ENCODE measurements at regions not wholly inside any gene's neighbourhood (a gene's known extent, or its start where the extent isn't known, plus 50 kb on each side); places are given as distances from the start of the nearest gene placed in this dataset.

DNA sequence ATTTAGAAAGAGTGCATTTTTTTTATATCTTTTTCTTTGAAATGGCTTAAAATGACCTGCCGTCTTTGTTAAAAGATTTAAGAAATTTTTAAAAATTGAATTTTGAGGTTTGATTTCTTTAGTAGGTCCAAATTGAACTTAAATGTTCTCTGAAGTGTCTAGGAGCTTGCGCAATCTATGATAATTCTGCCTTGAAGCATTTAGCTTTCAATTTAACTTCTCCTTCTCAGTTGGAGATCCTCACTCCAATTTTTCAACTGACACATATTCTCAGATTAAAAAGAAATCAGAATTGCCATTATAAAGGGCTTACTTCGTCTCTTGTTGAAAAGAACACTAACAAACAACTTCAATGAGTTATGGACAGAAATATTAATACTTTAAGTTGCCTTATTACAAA, 273.5 kb downstream of the TMA16 start:
- no peaks in the 10 kb centered on the region for H3K9me3 ChIP-seq
- no peak overlapping the region for H3K4me3 ChIP-seq
- WGBS, 3 donors = 73 to 75% (median 75%) methylated on average over 3 of the region's 3 CpGs
- DNase-seq = no peak
- H3K4me1 ChIP-seq = no peaks in the 10 kb centered on the region
- intact Hi-C loops (cut with DNase I) = no loop called here
- no peaks in the 10 kb centered on the region for H3K27me3 ChIP-seq (ENCODE audit: insufficient read depth in 3 of 3, low read length in 2 of 3)
- TF ChIP-seq, protein P1, sequence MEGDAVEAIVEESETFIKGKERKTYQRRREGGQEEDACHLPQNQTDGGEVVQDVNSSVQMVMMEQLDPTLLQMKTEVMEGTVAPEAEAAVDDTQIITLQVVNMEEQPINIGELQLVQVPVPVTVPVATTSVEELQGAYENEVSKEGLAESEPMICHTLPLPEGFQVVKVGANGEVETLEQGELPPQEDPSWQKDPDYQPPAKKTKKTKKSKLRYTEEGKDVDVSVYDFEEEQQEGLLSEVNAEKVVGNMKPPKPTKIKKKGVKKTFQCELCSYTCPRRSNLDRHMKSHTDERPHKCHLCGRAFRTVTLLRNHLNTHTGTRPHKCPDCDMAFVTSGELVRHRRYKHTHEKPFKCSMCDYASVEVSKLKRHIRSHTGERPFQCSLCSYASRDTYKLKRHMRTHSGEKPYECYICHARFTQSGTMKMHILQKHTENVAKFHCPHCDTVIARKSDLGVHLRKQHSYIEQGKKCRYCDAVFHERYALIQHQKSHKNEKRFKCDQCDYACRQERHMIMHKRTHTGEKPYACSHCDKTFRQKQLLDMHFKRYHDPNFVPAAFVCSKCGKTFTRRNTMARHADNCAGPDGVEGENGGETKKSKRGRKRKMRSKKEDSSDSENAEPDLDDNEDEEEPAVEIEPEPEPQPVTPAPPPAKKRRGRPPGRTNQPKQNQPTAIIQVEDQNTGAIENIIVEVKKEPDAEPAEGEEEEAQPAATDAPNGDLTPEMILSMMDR (IDR thresholded peaks at IDR 0.05) = no peak
- no peak overlapping the region for H3K27ac ChIP-seq
- no peak for ATAC-seq
- H3K36me3 ChIP-seq (ENCODE audit: insufficient read depth in 1 of 2, low read depth in 1 of 2) = no peaks in the 10 kb centered on the region

DNA sequence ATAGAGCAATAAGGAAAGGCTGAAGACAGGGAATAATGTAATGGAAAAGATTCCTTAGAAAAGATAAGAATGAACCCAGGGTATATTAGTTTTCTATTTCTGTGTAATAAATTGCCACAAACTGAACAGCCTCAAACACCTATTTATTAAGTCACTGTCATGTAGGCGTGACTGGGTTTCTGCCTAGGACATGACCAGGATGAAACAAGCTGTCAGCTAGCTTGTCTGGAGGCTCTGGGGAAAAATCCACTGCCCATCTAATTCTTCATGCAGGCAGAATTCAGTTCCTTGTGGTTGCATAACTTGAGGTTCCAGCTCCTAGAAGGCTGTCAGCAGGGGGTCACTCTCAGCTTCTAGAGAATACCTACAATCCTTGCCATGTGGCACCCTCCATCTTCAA, 277.7 kb downstream of the TMA16 start:
- TF ChIP-seq, protein P1 (IDR thresholded peaks at IDR 0.05) = no peak
- ATAC-seq = no peak
- Histone ChIP-seq H3K36me3 (ENCODE audit: insufficient read depth in 1 of 2, low read depth in 1 of 2) (no peaks in the 10 kb centered on the region), H3K4me3 (no peak overlapping the region), H3K4me1 (no peaks in the 10 kb centered on the region), H3K27ac (no peak overlapping the region), H3K9me3 (no peaks in the 10 kb centered on the region), H3K27me3 (ENCODE audit: insufficient read depth in 3 of 3, low read length in 2 of 3) (no peaks in the 10 kb centered on the region)
- WGBS, 3 donors = 82 to 92% (median 86%) methylated on average over 1 of the region's 1 CpG
- DNase-seq = no peak
- intact Hi-C loops (cut with DNase I) = no loop called here

DNA sequence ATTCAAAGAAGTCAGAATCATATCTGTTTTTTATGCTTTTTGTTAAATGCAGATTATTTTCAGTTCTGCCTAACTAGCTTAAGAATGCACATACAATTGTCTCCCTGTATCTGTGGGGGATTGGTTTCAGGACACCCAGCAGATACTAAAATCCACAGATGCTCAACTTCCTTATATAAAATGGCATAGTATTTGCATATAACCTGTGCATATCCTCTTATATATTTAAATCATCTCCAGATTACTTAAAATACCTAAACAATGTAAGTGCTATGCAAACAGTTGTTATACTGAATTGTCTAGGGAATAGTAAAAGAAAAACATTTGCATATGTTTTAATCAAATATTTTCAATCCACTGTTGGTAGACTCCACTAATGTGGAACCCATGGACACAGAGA, 279.4 kb downstream of the TMA16 start:
- H3K4me3 ChIP-seq = no peak overlapping the region
- ATAC-seq (no peak), DNase-seq (no peak)
- no peaks in the 10 kb centered on the region for H3K9me3 ChIP-seq
- no peaks in the 10 kb centered on the region for H3K4me1 ChIP-seq
- H3K36me3 ChIP-seq (ENCODE audit: insufficient read depth in 1 of 2, low read depth in 1 of 2) = no peaks in the 10 kb centered on the region
- intact Hi-C loops (cut with DNase I) = no loop called here
- no peak overlapping the region for H3K27ac ChIP-seq
- H3K27me3 ChIP-seq (ENCODE audit: insufficient read depth in 3 of 3, low read length in 2 of 3) = no peaks in the 10 kb centered on the region
- TF ChIP-seq, protein P1 (IDR thresholded peaks at IDR 0.05) = no peak

DNA sequence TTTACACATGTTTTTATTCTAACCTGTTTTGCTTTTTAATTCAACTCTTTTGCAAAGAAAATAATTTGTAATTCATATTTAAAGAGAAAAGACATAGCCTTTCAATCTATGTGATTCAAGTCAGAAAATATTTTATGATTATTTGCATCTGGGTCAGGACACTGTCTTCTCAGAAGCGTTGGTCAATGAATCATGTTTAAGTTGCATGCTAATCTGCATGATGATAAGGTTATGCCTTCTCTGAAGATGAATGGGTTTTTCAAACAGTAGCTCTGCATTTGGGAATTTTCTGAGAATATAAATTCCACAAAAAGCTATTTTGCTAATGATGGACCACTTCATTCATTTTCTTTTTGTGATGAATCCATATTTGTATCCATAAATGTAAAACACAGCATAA, 282.5 kb downstream of the TMA16 start:
- Histone ChIP-seq H3K9me3 (no peaks in the 10 kb centered on the region), H3K4me1 (no peaks in the 10 kb centered on the region), H3K36me3 (ENCODE audit: insufficient read depth in 1 of 2, low read depth in 1 of 2) (no peaks in the 10 kb centered on the region), H3K27me3 (ENCODE audit: insufficient read depth in 3 of 3, low read length in 2 of 3) (no peaks in the 10 kb centered on the region), H3K4me3 (no peak overlapping the region), H3K27ac (no peak overlapping the region)
- intact Hi-C loops (cut with DNase I) = no loop called here
- TF ChIP-seq, protein P1 (IDR thresholded peaks at IDR 0.05) = no peak
- 30 to 43% (median 34%) methylated on average over 1 of the region's 1 CpG for WGBS, 3 donors
- DNase-seq (no peak), ATAC-seq (no peak)

DNA sequence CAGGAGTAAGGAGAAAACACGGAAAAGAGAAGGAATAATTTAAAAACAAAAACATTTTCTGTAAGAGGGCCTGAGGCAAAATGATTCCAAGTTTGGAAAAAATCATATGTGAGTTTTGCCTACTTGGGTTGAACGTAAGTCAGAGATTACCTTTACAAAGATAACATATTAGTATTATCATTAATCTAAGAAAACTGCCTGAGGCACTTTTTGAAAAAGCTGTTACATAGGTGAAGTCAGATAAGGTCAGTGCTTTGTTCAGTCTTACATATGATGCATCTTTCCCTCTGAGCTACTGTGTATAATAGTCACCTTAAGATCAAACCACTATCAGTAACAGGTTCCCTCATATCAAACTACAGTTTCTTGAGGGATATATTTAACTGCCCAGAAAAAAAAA, 287.2 kb downstream of the TMA16 start:
- H3K4me3 ChIP-seq = no peak overlapping the region
- TF ChIP-seq, protein P1 (IDR thresholded peaks at IDR 0.05) = no peak
- no peak overlapping the region for H3K27ac ChIP-seq
- H3K9me3 ChIP-seq = no peaks in the 10 kb centered on the region
- no peaks in the 10 kb centered on the region for H3K36me3 ChIP-seq (ENCODE audit: insufficient read depth in 1 of 2, low read depth in 1 of 2)
- no peaks in the 10 kb centered on the region for H3K27me3 ChIP-seq (ENCODE audit: insufficient read depth in 3 of 3, low read length in 2 of 3)
- intact Hi-C loops (cut with DNase I) = no loop called here
- ATAC-seq (no peak), DNase-seq (no peak)
- no peaks in the 10 kb centered on the region for H3K4me1 ChIP-seq
- WGBS, 3 donors = 84 to 88% (median 86%) methylated on average over 2 of the region's 2 CpGs

Measured in psoas muscle (tissue), 7 donors.